ENCODE measurements at regions not wholly inside any gene's neighbourhood (a gene's known extent, or its start where the extent isn't known, plus 50 kb on each side); places are given as distances from the start of the nearest gene placed in this dataset.

GRCh38 chr18:39205565-39206195, 1640.1 kb upstream of the CELF4 start:
- Histone ChIP-seq H3K27me3 (ENCODE audit: control insufficient read depth in 4 of 4, insufficient read depth in 4 of 4, low read length in 3 of 4) (no peaks in the 10 kb centered on the region), H3K4me1 (ENCODE audit: control insufficient read depth in 4 of 4, insufficient read depth in 4 of 4, low read length in 3 of 4) (no peaks in the 10 kb centered on the region), H3K9me3 (ENCODE audit: control insufficient read depth in 4 of 4, low read length in 3 of 4) (no peaks in the 10 kb centered on the region), H3K4me3 (ENCODE audit: low read depth in 1 of 3, low read length in 3 of 3) (no peak overlapping the region), H3K27ac (ENCODE audit: low read depth in 1 of 2, low read length in 2 of 2) (no peak overlapping the region), H3K36me3 (ENCODE audit: control insufficient read depth in 4 of 4, insufficient read depth in 3 of 4, low read depth in 1 of 4, low read length in 3 of 4) (no peaks in the 10 kb centered on the region), H3K9ac (ENCODE audit: low read depth in 1 of 2, low read length in 2 of 2) (no peak overlapping the region)
- TF ChIP-seq GABPA (IDR thresholded peaks at IDR 0.05 in 1 of 2, conservative IDR thresholded peaks at IDR 0.05 in 1 of 2) (no peak), EGR1 (IDR thresholded peaks at IDR 0.05; ENCODE audit: low read depth in 2 of 2) (no peak), YY1 (IDR thresholded peaks at IDR 0.05) (no peak), ATF3 (IDR thresholded peaks at IDR 0.05) (no peak), HNF4G (IDR thresholded peaks at IDR 0.05) (no peak), FOXA1 (IDR thresholded peaks at IDR 0.05) (no peak), JUND (IDR thresholded peaks at IDR 0.05) (no peak), ZBTB33 (IDR thresholded peaks at IDR 0.05) (no peak), RXRA (IDR thresholded peaks at IDR 0.05) (no peak), TAF1 (conservative IDR thresholded peaks at IDR 0.05) (no peak), NR2F2 (IDR thresholded peaks at IDR 0.05) (no peak), FOXA2 (IDR thresholded peaks at IDR 0.05) (no peak), RAD21 (IDR thresholded peaks at IDR 0.05) (no peak), SP1 (IDR thresholded peaks at IDR 0.05) (no peak), MAX (IDR thresholded peaks at IDR 0.05) (no peak), CTCF (IDR thresholded peaks at IDR 0.05; ENCODE audit: low read depth, low read length, missing input control) (no peak), REST (IDR thresholded peaks at IDR 0.05) (no peak), HNF4A (conservative IDR thresholded peaks at IDR 0.05) (no peak)
- DNase-seq (ENCODE audit: low spot score) = no peak
- 70% methylated on average over 6 of the region's 6 CpGs for WGBS

All from liver (tissue), 8 donors.